ENCODE measurements at regions not wholly inside any gene's neighbourhood (a gene's known extent, or its start where the extent isn't known, plus 50 kb on each side); places are given as distances from the start of the nearest gene placed in this dataset.

GRCh38 chr4:77240469-77241066 is 83.6 kb downstream of the CCNG2 start (continued):
- TF ChIP-seq MXD3 (CRISPR knock-in tag; IDR thresholded peaks at IDR 0.05) (no peak), ZBTB39 (CRISPR knock-in tag; IDR thresholded peaks at IDR 0.05) (no peak), STAG1 (CRISPR knock-in tag; IDR thresholded peaks at IDR 0.05) (peak; percentile 87), ZNF552 (CRISPR knock-in tag; IDR thresholded peaks at IDR 0.05; ENCODE audit: borderline replicate concordance) (no peak), PTBP1 (IDR thresholded peaks at IDR 0.05; ENCODE audit: low read depth, low read length, poor library complexity, severe bottlenecking) (no peak), ZNF570 (CRISPR knock-in tag; IDR thresholded peaks at IDR 0.05; ENCODE audit: borderline replicate concordance) (no peak), BHLHE40 (IDR thresholded peaks at IDR 0.05; ENCODE audit: low read length) (0 out of 2 replicates have a peak, but pooled peaks have one; percentile 15), RAD21 (CRISPR knock-in tag; IDR thresholded peaks at IDR 0.05) (peak; percentile 82), ZNF460 (CRISPR knock-in tag; IDR thresholded peaks at IDR 0.05; ENCODE audit: borderline replicate concordance) (no peak)
- TF ChIP-seq, protein P1, sequence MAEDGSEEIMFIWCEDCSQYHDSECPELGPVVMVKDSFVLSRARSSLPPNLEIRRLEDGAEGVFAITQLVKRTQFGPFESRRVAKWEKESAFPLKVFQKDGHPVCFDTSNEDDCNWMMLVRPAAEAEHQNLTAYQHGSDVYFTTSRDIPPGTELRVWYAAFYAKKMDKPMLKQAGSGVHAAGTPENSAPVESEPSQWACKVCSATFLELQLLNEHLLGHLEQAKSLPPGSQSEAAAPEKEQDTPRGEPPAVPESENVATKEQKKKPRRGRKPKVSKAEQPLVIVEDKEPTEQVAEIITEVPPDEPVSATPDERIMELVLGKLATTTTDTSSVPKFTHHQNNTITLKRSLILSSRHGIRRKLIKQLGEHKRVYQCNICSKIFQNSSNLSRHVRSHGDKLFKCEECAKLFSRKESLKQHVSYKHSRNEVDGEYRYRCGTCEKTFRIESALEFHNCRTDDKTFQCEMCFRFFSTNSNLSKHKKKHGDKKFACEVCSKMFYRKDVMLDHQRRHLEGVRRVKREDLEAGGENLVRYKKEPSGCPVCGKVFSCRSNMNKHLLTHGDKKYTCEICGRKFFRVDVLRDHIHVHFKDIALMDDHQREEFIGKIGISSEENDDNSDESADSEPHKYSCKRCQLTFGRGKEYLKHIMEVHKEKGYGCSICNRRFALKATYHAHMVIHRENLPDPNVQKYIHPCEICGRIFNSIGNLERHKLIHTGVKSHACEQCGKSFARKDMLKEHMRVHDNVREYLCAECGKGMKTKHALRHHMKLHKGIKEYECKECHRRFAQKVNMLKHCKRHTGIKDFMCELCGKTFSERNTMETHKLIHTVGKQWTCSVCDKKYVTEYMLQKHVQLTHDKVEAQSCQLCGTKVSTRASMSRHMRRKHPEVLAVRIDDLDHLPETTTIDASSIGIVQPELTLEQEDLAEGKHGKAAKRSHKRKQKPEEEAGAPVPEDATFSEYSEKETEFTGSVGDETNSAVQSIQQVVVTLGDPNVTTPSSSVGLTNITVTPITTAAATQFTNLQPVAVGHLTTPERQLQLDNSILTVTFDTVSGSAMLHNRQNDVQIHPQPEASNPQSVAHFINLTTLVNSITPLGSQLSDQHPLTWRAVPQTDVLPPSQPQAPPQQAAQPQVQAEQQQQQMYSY (CRISPR knock-in tag; IDR thresholded peaks at IDR 0.05) = no peak

All from HepG2 (cell line).